ENCODE measurements at regions not wholly inside any gene's neighbourhood (a gene's known extent, or its start where the extent isn't known, plus 50 kb on each side); places are given as distances from the start of the nearest gene placed in this dataset.

- TF ChIP-seq CTCF (IDR thresholded peaks at IDR 0.05; ENCODE audit: insufficient read depth, low read length, poor library complexity, severe bottlenecking): no peak
- no peak for TF ChIP-seq EZH2phosphoT487 (conservative IDR thresholded peaks at IDR 0.05; ENCODE audit: low read length)
Observed at GRCh38 chr1:57839067-57839466, 415.2 kb upstream of the DAB1 start.
